Limb (tissue), 2 donors: ENCODE measurements at regions not wholly inside any gene's neighbourhood (a gene's known extent, or its start where the extent isn't known, plus 50 kb on each side); places are given as distances from the start of the nearest gene placed in this dataset.

Experiments
- DNase-seq, 2 donors: peaks; one replicate each; pipeline ENCODE4 v3.0.0-alpha.2; 2016; ENCODE audit errors: extremely low spot score in 2 of 2

GRCh38 chr7:10855583-10855982 lies 118.1 kb upstream of the PHF14 start:
- no peak for DNase-seq

- DNase-seq: no peak
Observed at GRCh38 chr7:10860516-10860915, 113.2 kb upstream of the PHF14 start.

- DNase-seq: no peak
Observed at GRCh38 chr7:10863476-10863875, 110.2 kb upstream of the PHF14 start.

GRCh38 chr7:10874666-10875065 lies 99.0 kb upstream of the PHF14 start:
- no peak for DNase-seq

GRCh38 chr7:10875080-10875479 lies 98.6 kb upstream of the PHF14 start:
- no peak for DNase-seq

DNA sequence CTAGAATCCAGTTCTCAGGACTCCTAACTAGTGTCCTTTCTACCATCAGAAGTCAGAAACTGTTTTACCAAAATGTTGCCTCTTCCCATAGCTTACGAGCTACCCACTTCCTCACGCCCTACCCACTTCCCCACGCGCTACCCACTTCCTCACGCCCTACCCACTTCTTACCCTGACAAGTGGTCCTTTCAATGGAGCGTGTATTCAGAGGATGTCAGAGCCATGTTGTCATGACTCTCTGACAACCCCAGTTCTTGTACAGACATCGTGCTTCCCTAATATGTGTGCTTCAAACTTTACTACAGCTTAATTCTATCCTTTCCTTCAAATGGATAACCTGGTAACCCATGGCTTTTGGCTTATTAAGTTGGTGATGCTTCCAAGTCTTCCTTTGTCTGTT lies 84.8 kb upstream of the PHF14 start:
- DNase-seq: no peak

GRCh38 chr7:10889266-10889898 lies 84.3 kb upstream of the PHF14 start:
- DNase-seq: peak; percentile 31 to 57

DNA sequence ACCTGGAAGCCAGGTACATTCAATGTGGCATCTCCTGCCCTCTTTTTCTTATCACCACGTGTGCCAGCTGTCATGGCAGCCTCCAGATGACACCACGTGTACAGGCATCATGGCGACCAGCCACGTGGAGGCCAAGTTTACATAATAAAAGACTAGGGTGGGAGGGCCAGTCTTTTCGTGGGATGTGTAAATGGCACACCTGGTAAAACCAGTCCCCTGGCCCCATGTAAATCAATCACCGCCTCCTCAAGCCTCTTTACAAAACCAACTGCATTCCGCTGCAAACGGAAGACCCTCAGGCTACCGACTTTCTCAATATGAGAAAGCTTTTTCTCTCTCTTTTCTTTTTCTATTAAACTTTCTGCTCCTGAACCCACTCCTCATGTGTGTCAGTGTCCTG lies 65.1 kb upstream of the PHF14 start:
- no peak for DNase-seq

DNA sequence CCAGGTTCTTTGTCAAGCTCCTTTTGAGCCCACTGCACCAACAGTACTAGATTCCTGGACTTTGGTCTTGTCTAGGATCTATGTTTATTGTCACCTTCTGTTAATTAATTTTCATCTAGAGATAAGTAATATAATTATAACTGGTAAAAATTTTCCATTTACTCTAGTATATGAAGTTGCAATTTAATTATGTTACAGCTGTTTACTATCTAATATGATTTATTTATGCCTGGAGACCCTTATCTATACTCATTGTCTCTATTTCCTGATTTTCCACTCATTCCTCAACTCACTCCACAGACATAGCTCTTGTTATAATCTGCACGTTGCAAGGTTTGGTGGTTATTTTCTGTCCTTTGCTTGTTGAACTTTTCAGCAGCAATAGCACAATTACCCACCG lies 63.2 kb upstream of the PHF14 start:
- DNase-seq: no peak

- no peak for DNase-seq
Observed at GRCh38 chr7:10912077-10912476, 61.6 kb upstream of the PHF14 start.

DNA sequence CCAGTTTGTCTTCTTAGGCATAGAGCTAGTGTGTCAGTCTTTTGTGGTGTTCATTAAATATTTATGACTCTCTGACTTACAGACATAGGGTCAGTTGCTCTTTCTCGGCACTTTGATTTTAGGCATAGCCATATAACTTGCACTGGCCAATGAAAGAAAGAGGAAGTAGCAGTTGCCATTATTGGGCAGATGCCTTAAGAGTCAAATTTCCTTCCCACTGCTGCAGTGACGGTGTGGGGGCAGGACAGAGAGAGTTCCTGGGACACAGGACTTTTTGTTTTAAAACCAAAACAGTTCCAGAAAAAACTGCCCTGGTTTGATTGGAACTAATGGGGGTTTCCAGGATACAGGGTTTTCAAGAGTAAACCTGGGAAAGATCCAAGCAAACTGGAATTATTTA lies 60.2 kb upstream of the PHF14 start:
- DNase-seq: no peak

GRCh38 chr7:10918093-10918590 lies 55.5 kb upstream of the PHF14 start:
- no peak for DNase-seq

GRCh38 chr7:10919923-10920322 lies 53.7 kb upstream of the PHF14 start:
- no peak for DNase-seq
